ENCODE measurements at regions not wholly inside any gene's neighbourhood (a gene's known extent, or its start where the extent isn't known, plus 50 kb on each side); places are given as distances from the start of the nearest gene placed in this dataset.

GRCh38 chr14:43792980-43793379, 714.1 kb downstream of the FSCB start:
- TF ChIP-seq CTCF (IDR thresholded peaks at IDR 0.05; ENCODE audit: low read depth, low read length) (no peak), POLR2A (IDR thresholded peaks at IDR 0.05; ENCODE audit: extremely low read depth, insufficient read length) (no peak), MYC (IDR thresholded peaks at IDR 0.05; ENCODE audit: low read depth, low read length) (no peak)
- TF ChIP-seq, protein P1, sequence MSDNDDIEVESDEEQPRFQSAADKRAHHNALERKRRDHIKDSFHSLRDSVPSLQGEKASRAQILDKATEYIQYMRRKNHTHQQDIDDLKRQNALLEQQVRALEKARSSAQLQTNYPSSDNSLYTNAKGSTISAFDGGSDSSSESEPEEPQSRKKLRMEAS (IDR thresholded peaks at IDR 0.05; ENCODE audit: low read depth, low read length): no peak

Measured in NB4 (cell line).